Endothelial cell of umbilical vein (primary cell): ENCODE measurements at regions not wholly inside any gene's neighbourhood (a gene's known extent, or its start where the extent isn't known, plus 50 kb on each side); places are given as distances from the start of the nearest gene placed in this dataset.

Experiments used
- BruUV-seq: library from RNA; stranded (reverse); fragments of 400-500 nt; replicated peaks from 2 replicates; lab custom pipeline; 2021; lab: Mats Ljungman, UMichigan
- CTCF ChIA-PET: fragments of 300-600, 350-600 bp; sonication (Branson Sonifier 250); formaldehyde crosslinking; loops from one replicate; lab custom pipeline; 2021; ENCODE audit warnings: antibody characterized with exemption, inconsistent platforms; lab: Charles Lee
- POLR2A ChIA-PET: fragments of 300-600, 350-600 bp; sonication (Branson Sonifier 250); formaldehyde crosslinking; loops from one replicate; lab custom pipeline; 2021; ENCODE audit warnings: antibody characterized with exemption, inconsistent platforms; lab: Charles Lee
- DNase-seq: peaks from one replicate; pipeline ENCODE4 v3.0.0-alpha.2; 2011; ENCODE audit warnings: low read depth, low spot score
- FAIRE-seq: peaks from 2 replicates; lab custom pipeline; 2011; peaks lifted over from hg19 to GRCh38; lab: Jason Lieb, UNC
- H2AFZ ChIP-seq: 2 replicates; pipeline ENCODE4 v1.6.0; 2012; ENCODE audit warnings: low read depth, low read length, control low read depth, inconsistent platforms
- H3K27ac ChIP-seq: 2 replicates; pipeline ENCODE4 v1.5.1; 2011; ENCODE audit warnings: low read depth, mild to moderate bottlenecking, control low read depth, low read length, moderate library complexity; ENCODE audit not compliant: insufficient read depth
- H3K27me3 ChIP-seq, 2 experiments: 2 replicates each; pipeline versions ENCODE4 v1.6.0 to v1.6.1; 2011; ENCODE audit warnings: low read length in 2 of 2, mixed read lengths in 1 of 2; ENCODE audit not compliant: control insufficient read depth in 2 of 2, insufficient read depth in 2 of 2
- H3K36me3 ChIP-seq, 2 experiments: 2 replicates in 1 of 2; 3 replicates in 1 of 2; pipeline ENCODE4 v1.5.1; 2011; ENCODE audit warnings: low read length in 2 of 2, mild to moderate bottlenecking in 1 of 2, moderate library complexity in 1 of 2; ENCODE audit not compliant: control insufficient read depth in 2 of 2, insufficient read depth in 2 of 2; ENCODE audit errors: extremely low read depth in 1 of 2
- H3K4me1 ChIP-seq: 3 replicates; pipeline ENCODE4 v1.5.1; 2011; ENCODE audit warnings: mild to moderate bottlenecking, low read length; ENCODE audit not compliant: control insufficient read depth, insufficient read depth; ENCODE audit errors: extremely low read depth
- H3K4me2 ChIP-seq: 2 replicates; pipeline ENCODE4 v1.6.1; 2011; ENCODE audit warnings: low read length, control low read depth, mixed read lengths; ENCODE audit not compliant: insufficient read depth
- H3K4me3 ChIP-seq, 3 experiments: fragments of 200-600 bp in 1 of 3; sonication (generic), shearing (Covaris generic) in 1 of 3; replicated peaks in 1 of 3; 2 replicates each; pipeline ENCODE4 v1.5.1; 2011 to 2016; ENCODE audit warnings: control low read depth in 3 of 3, low read length in 3 of 3, mild to moderate bottlenecking in 2 of 3, inconsistent platforms in 1 of 3, low read depth in 1 of 3, moderate library complexity in 1 of 3; ENCODE audit not compliant: insufficient read depth in 1 of 3
- H3K79me2 ChIP-seq: 2 replicates; pipeline ENCODE4 v1.6.0; 2012; ENCODE audit warnings: low read length, inconsistent platforms; ENCODE audit not compliant: control insufficient read depth, insufficient read depth
- H3K9ac ChIP-seq: replicated peaks from 2 replicates; pipeline ENCODE3; 2011; ENCODE audit warnings: low read length, control low read depth; ENCODE audit not compliant: insufficient read depth; ENCODE audit errors: extremely low read depth
- H3K9me1 ChIP-seq: replicated peaks from 3 replicates; pipeline ENCODE4 v1.6.0; 2011; ENCODE audit warnings: mild to moderate bottlenecking, low read length; ENCODE audit not compliant: control insufficient read depth, insufficient read depth; ENCODE audit errors: extremely low read depth
- H3K9me3 ChIP-seq: replicated peaks from 2 replicates; pipeline ENCODE4 v1.5.1; 2012; ENCODE audit warnings: low read length, inconsistent platforms; ENCODE audit not compliant: control insufficient read depth, insufficient read depth
- H4K20me1 ChIP-seq: replicated peaks from 2 replicates; pipeline ENCODE3; 2011; ENCODE audit warnings: mild to moderate bottlenecking, low read length; ENCODE audit not compliant: control insufficient read depth, insufficient read depth; ENCODE audit errors: extremely low read depth
- EZH2 ChIP-seq: IDR thresholded peaks from 2 replicates; pipeline ENCODE4 v1.6.1; 2012; ENCODE audit warnings: borderline replicate concordance, low read depth, mild to moderate bottlenecking, moderate library complexity, low read length, inconsistent platforms; ENCODE audit not compliant: severe bottlenecking
- FOS ChIP-seq: IDR thresholded peaks from 2 replicates; pipeline ENCODE4 v1.6.1; 2011; ENCODE audit warnings: mild to moderate bottlenecking, low read length, moderate library complexity, borderline replicate concordance; ENCODE audit not compliant: insufficient read depth
- GATA2 ChIP-seq: IDR thresholded peaks from 2 replicates; pipeline ENCODE4 v1.7.0; 2011; ENCODE audit warnings: low read depth, mild to moderate bottlenecking, moderate library complexity, mixed read lengths, low read length; ENCODE audit not compliant: insufficient read length, insufficient read depth
- JUN ChIP-seq: IDR thresholded peaks from 2 replicates; pipeline ENCODE4 v1.6.1; 2011; ENCODE audit warnings: borderline replicate concordance, low read depth; ENCODE audit not compliant: insufficient read length, insufficient read depth
- MAX ChIP-seq: IDR thresholded peaks from 2 replicates; pipeline ENCODE4 v1.6.1; 2011; ENCODE audit not compliant: insufficient read depth, insufficient read length
- MYC ChIP-seq: IDR thresholded peaks from one replicate; pipeline ENCODE4 v1.6.1; 2011; ENCODE audit warnings: mild to moderate bottlenecking, low read depth, low read length
- POLR2A ChIP-seq: IDR thresholded peaks from 2 replicates; pipeline ENCODE4 v1.6.1; 2012; ENCODE audit warnings: low read depth, mild to moderate bottlenecking, control low read depth, low read length
- POLR2AphosphoS5 ChIP-seq: IDR thresholded peaks from 2 replicates; pipeline ENCODE4 v1.6.1; 2012; ENCODE audit warnings: low read depth, mild to moderate bottlenecking, control low read depth, low read length, moderate library complexity; ENCODE audit not compliant: insufficient read depth
- dilution Hi-C: fragments of 300-500 bp; cut with MboI; formaldehyde crosslinking; loops from one replicate; pipeline ENCODE4 v1.15.0; 2019; ENCODE audit warnings: low sequenced_read_pairs; ENCODE audit not compliant: extremely low pct_ligation_motif_present
- intact Hi-C: fragments of 100-400 bp; cut with micrococcal nuclease; formaldehyde crosslinking; loops from one replicate; pipeline ENCODE4 v1.10.0; 2022
- TF ChIP-seq, protein P1 (sequence below), 2 donors: IDR thresholded peaks; 1 replicate in 1 of 2; 2 replicates in 1 of 2; pipeline ENCODE4 v1.5.1; 2011; ENCODE audit warnings: low read length in 2 of 2, mild to moderate bottlenecking in 2 of 2, moderate library complexity in 2 of 2, control low read depth in 1 of 2, inconsistent platforms in 1 of 2, low read depth in 1 of 2; ENCODE audit not compliant: insufficient read depth in 1 of 2; ENCODE audit errors: extremely low read depth in 1 of 2

DNA sequence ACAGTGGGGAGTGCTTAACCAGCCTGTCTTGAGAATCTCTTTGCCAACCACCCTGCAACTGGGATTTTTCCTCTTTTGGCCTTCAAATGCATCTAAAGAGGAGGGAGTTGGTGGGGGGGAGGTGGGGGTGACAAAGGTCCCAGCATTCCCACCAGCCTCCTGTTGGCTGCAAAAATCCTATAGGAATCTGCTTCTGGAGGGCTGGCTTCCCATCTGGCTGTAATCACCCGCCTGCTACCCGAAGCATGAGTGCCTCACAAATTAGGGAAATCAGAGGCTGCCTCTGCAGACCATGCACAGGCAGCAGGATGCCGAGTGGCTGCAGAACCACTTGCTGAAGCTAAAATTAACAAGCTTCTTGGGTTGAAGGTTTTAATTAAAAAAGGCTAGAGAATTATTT, 73.9 kb upstream of the WSCD2 start:
- Histone ChIP-seq H3K4me2 (no peak overlapping the region), H4K20me1 (no peaks in the 10 kb centered on the region), H3K4me3 (no peak overlapping the region), H3K9ac (no peak overlapping the region), H3K9me1 (no peaks in the 10 kb centered on the region), H3K4me1 (no peaks in the 10 kb centered on the region), H3K36me3 (no peaks in the 10 kb centered on the region), H3K27ac (no peak overlapping the region), H2AFZ (no peak overlapping the region), H3K9me3 (no peaks in the 10 kb centered on the region), H3K27me3 (no peaks in the 10 kb centered on the region), H3K79me2 (no peaks in the 10 kb centered on the region)
- intact Hi-C loops, result no loop called here
- FAIRE-seq (no peak), DNase-seq (no peak)
- CTCF ChIA-PET, result interaction anchor here (1.0 kb wide), 1 partner anchor 8 kb away, joined by 3 read pairs; no protein-coding TSS in a partner anchor
- no peak for TF ChIP-seq EZH2
- TF ChIP-seq POLR2A, result no peak
- no peak for TF ChIP-seq GATA2
- TF ChIP-seq MYC, result no peak
- TF ChIP-seq FOS, result no peak
- TF ChIP-seq, protein P1, sequence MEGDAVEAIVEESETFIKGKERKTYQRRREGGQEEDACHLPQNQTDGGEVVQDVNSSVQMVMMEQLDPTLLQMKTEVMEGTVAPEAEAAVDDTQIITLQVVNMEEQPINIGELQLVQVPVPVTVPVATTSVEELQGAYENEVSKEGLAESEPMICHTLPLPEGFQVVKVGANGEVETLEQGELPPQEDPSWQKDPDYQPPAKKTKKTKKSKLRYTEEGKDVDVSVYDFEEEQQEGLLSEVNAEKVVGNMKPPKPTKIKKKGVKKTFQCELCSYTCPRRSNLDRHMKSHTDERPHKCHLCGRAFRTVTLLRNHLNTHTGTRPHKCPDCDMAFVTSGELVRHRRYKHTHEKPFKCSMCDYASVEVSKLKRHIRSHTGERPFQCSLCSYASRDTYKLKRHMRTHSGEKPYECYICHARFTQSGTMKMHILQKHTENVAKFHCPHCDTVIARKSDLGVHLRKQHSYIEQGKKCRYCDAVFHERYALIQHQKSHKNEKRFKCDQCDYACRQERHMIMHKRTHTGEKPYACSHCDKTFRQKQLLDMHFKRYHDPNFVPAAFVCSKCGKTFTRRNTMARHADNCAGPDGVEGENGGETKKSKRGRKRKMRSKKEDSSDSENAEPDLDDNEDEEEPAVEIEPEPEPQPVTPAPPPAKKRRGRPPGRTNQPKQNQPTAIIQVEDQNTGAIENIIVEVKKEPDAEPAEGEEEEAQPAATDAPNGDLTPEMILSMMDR (IDR thresholded peaks at IDR 0.05; ENCODE audit: extremely low read depth in 1 of 2, insufficient read depth in 1 of 2, low read depth in 1 of 2, low read length in 2 of 2), result no peak
- TF ChIP-seq MAX, result no peak
- TF ChIP-seq JUN, result no peak
- TF ChIP-seq POLR2AphosphoS5, result no peak
- POLR2A ChIA-PET, result no interaction called here
- dilution Hi-C loops, result no loop called here
- no TSS peak for BruUV-seq
